Astrocyte (in vitro differentiated cells and primary cell): ENCODE measurements at regions not wholly inside any gene's neighbourhood (a gene's known extent, or its start where the extent isn't known, plus 50 kb on each side); places are given as distances from the start of the nearest gene placed in this dataset.

Experiments used
- EZH2 ChIP-seq: IDR thresholded peaks from 2 replicates; pipeline ENCODE4 v1.6.1; 2012; ENCODE audit warnings: mild to moderate bottlenecking, low read length, inconsistent platforms; ENCODE audit not compliant: insufficient read depth
- TF ChIP-seq, protein P1 (sequence below): IDR thresholded peaks from 2 replicates; pipeline ENCODE4 v1.5.1; 2011; ENCODE audit warnings: low read depth, mild to moderate bottlenecking, inconsistent platforms, low read length, moderate library complexity; ENCODE audit not compliant: insufficient read depth

DNA sequence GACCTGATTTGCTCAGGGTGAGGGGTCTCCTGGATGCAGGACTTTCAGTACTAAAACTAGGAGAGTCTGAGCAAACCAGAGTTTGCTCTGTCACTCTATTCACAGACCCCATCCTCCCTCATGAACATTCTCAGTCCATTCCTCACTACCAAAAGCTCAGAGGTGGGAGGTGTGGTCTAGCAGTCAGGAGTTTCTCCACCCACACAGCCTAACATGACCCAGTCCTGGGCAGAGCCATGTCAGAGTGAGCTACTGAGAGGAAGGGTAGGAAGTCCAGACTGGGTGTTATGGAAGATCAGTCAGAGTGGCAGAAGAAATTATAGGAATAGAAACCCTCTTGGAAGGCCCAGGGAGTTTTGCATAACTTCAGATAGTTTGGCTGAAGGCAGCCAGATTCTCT is 113.3 kb upstream of the GRAMD2B start:
- TF ChIP-seq, protein P1, sequence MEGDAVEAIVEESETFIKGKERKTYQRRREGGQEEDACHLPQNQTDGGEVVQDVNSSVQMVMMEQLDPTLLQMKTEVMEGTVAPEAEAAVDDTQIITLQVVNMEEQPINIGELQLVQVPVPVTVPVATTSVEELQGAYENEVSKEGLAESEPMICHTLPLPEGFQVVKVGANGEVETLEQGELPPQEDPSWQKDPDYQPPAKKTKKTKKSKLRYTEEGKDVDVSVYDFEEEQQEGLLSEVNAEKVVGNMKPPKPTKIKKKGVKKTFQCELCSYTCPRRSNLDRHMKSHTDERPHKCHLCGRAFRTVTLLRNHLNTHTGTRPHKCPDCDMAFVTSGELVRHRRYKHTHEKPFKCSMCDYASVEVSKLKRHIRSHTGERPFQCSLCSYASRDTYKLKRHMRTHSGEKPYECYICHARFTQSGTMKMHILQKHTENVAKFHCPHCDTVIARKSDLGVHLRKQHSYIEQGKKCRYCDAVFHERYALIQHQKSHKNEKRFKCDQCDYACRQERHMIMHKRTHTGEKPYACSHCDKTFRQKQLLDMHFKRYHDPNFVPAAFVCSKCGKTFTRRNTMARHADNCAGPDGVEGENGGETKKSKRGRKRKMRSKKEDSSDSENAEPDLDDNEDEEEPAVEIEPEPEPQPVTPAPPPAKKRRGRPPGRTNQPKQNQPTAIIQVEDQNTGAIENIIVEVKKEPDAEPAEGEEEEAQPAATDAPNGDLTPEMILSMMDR: no peak
- TF ChIP-seq EZH2: no peak
